ENCODE measurements at regions not wholly inside any gene's neighbourhood (a gene's known extent, or its start where the extent isn't known, plus 50 kb on each side); places are given as distances from the start of the nearest gene placed in this dataset.

GRCh38 chr2:30394096-30394495 lies 53.0 kb upstream of the LCLAT1 start:
- no peak overlapping the region for H3K27ac ChIP-seq (replicated peaks)
- no peaks in the 10 kb centered on the region for H3K27me3 ChIP-seq (ENCODE audit: low read depth)
- no peaks in the 10 kb centered on the region for H3K4me1 ChIP-seq
- intact Hi-C loops (cut with micrococcal nuclease): no loop called here
- no peaks in the 10 kb centered on the region for H3K36me3 ChIP-seq
- no peak for DNase-seq
- TF ChIP-seq, protein P1, sequence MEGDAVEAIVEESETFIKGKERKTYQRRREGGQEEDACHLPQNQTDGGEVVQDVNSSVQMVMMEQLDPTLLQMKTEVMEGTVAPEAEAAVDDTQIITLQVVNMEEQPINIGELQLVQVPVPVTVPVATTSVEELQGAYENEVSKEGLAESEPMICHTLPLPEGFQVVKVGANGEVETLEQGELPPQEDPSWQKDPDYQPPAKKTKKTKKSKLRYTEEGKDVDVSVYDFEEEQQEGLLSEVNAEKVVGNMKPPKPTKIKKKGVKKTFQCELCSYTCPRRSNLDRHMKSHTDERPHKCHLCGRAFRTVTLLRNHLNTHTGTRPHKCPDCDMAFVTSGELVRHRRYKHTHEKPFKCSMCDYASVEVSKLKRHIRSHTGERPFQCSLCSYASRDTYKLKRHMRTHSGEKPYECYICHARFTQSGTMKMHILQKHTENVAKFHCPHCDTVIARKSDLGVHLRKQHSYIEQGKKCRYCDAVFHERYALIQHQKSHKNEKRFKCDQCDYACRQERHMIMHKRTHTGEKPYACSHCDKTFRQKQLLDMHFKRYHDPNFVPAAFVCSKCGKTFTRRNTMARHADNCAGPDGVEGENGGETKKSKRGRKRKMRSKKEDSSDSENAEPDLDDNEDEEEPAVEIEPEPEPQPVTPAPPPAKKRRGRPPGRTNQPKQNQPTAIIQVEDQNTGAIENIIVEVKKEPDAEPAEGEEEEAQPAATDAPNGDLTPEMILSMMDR (IDR thresholded peaks at IDR 0.05; ENCODE audit: borderline replicate concordance): no peak
- H3K4me3 ChIP-seq: no peak overlapping the region
- no peaks in the 10 kb centered on the region for H3K9me3 ChIP-seq (replicated peaks)

DNA sequence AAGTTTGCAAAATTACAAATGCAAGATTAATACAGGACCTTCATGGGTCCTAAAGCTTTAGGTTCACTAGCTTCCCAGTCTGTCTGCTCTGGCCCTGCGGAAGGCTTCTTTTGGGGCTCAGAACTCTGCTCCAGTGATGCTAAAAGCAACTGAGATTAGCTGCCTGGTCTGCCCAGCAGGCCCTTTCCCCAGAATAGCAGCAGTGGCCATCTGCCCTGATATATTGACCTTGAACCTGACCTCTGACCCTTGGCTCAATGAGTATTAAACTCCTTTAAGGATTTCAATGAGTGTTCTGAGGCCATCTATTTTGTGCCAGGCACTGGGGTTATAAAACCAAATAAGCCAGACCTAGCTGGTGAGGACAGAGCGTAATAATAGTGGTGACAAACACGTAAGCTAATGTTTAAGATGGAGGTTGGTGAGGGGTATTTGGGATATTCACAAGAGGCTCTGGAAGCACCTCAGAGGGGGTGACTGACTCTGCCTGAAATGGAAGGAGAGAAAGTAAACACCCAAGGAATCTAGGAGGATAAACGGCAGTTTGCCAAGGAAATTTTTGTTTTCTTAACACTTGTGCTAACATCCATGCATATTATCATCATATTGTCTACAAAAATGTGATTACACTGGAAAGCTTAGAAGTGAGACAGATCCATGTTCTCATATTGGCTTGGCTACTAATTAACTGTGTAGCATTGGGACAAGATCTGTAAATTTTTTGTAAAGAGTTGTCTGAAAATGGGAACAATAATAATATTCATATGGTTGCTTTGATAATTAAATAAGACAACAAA lies 50.4 kb upstream of the LCLAT1 start:
- Histone ChIP-seq H3K4me1 (no peaks in the 10 kb centered on the region), H3K4me3 (no peak overlapping the region), H3K36me3 (no peaks in the 10 kb centered on the region), H3K27ac (replicated peaks) (no peak overlapping the region), H3K27me3 (ENCODE audit: low read depth) (no peaks in the 10 kb centered on the region), H3K9me3 (replicated peaks) (no peaks in the 10 kb centered on the region)
- TF ChIP-seq, protein P1 (IDR thresholded peaks at IDR 0.05; ENCODE audit: borderline replicate concordance): no peak
- intact Hi-C loops (cut with micrococcal nuclease): no loop called here
- no peak for DNase-seq

All from left ventricle myocardium inferior (tissue), 1 donor.